Neural progenitor cell (in vitro differentiated cells): ENCODE measurements at regions not wholly inside any gene's neighbourhood (a gene's known extent, or its start where the extent isn't known, plus 50 kb on each side); places are given as distances from the start of the nearest gene placed in this dataset.

Experiments used
- DNase-seq: peaks from one replicate; pipeline ENCODE4 v3.0.0-alpha.2; 2016; ENCODE audit warnings: low spot score
- H2AFZ ChIP-seq: fragments of 200-600 bp; sonication (generic); replicated peaks from 2 replicates; pipeline ENCODE4 v1.6.1; 2016; ENCODE audit warnings: antibody characterized with exemption
- H3F3A ChIP-seq: fragments of 200-600 bp; sonication (generic); 2 replicates; pipeline ENCODE4 v1.6.1; 2016; ENCODE audit warnings: antibody characterized with exemption, low read depth
- H3K27ac ChIP-seq: fragments of 200-600 bp; sonication (generic); 2 replicates; pipeline ENCODE4 v1.5.1; 2016; ENCODE audit warnings: mild to moderate bottlenecking
- H3K27me3 ChIP-seq: fragments of 200-600 bp; sonication (generic); 2 replicates; pipeline ENCODE4 v1.6.1; 2016; ENCODE audit warnings: mild to moderate bottlenecking, moderate library complexity
- H3K36me3 ChIP-seq: fragments of 200-600 bp; sonication (generic); 2 replicates; pipeline ENCODE4 v1.5.1; 2016
- H3K4me1 ChIP-seq: fragments of 200-600 bp; sonication (generic); 2 replicates; pipeline ENCODE4 v1.6.1; 2016; ENCODE audit warnings: mixed run types
- H3K4me2 ChIP-seq: fragments of 200-600 bp; sonication (generic); 2 replicates; pipeline ENCODE4 v1.6.1; 2016
- H3K4me3 ChIP-seq: fragments of 200-600 bp; sonication (generic); 2 replicates; pipeline ENCODE4 v1.5.1; 2016
- H3K79me2 ChIP-seq: fragments of 200-600 bp; sonication (generic); 2 replicates; pipeline ENCODE4 v1.6.1; 2016; ENCODE audit warnings: low read depth
- H3K9ac ChIP-seq: fragments of 200-600 bp; sonication (generic); 2 replicates; pipeline ENCODE4 v1.6.1; 2016
- H3K9me3 ChIP-seq: fragments of 200-600 bp; sonication (generic); 2 replicates; pipeline ENCODE4 v1.5.1; 2016; ENCODE audit warnings: low read depth
- H4K20me1 ChIP-seq: fragments of 200-600 bp; sonication (generic); 2 replicates; pipeline ENCODE4 v1.6.1; 2016; ENCODE audit warnings: low read depth
- H3K27ac Mint-ChIP-seq: 3 replicates; pipeline ENCODE4 v1.8.0; 2021; ENCODE audit warnings: mixed read lengths
- H3K27me3 Mint-ChIP-seq: 2 replicates; pipeline ENCODE4 v1.8.0; 2022; ENCODE audit warnings: low read depth, mild to moderate bottlenecking, inconsistent platforms, moderate library complexity, mixed read lengths; ENCODE audit not compliant: insufficient read depth
- H3K36me3 Mint-ChIP-seq: 3 replicates; pipeline ENCODE4 v1.8.0; 2021; ENCODE audit warnings: mixed read lengths
- H3K4me1 Mint-ChIP-seq: 3 replicates; pipeline ENCODE4 v1.8.0; 2021; ENCODE audit warnings: mixed read lengths
- H3K4me3 Mint-ChIP-seq: 3 replicates; pipeline ENCODE4 v1.8.0; 2021; ENCODE audit warnings: mild to moderate bottlenecking, moderate library complexity, mixed read lengths
- H3K9me3 Mint-ChIP-seq: 3 replicates; pipeline ENCODE4 v1.8.0; 2020; ENCODE audit warnings: mixed read lengths
- CTCF ChIP-seq: fragments of 200-600 bp; sonication (generic); IDR thresholded peaks from 2 replicates; pipeline ENCODE4 v1.5.1; 2017; ENCODE audit warnings: antibody characterized with exemption, mild to moderate bottlenecking
- EZH2 ChIP-seq: fragments of 200-600 bp; sonication (generic); IDR thresholded peaks from 2 replicates; pipeline ENCODE4 v1.6.1; 2017; ENCODE audit warnings: antibody characterized with exemption, mild to moderate bottlenecking, moderate library complexity
- EZH2phosphoT487 ChIP-seq: fragments of 200-600 bp; sonication (generic); IDR thresholded peaks from 2 replicates; pipeline ENCODE4 v1.6.1; 2017; ENCODE audit warnings: antibody characterized with exemption

GRCh38 chr4:137968956-137969678 is 273.0 kb downstream of the SLC7A11 start:
- no peak overlapping the region for H3K27ac ChIP-seq
- no peak overlapping the region for H3K4me3 ChIP-seq
- Mint-ChIP-seq H3K27ac (no peak overlapping the region), H3K4me3 (no peak overlapping the region), H3K36me3 (no peaks in the 10 kb centered on the region), H3K4me1 (no peaks in the 10 kb centered on the region), H3K9me3 (peaks cover 4% of the 10 kb centered on the region), H3K27me3 (no peaks in the 10 kb centered on the region)
- no peak overlapping the region for H3K4me2 ChIP-seq
- no peaks in the 10 kb centered on the region for H3K79me2 ChIP-seq
- no peaks in the 10 kb centered on the region for H3K4me1 ChIP-seq
- no peaks in the 10 kb centered on the region for H3K27me3 ChIP-seq
- no peaks in the 10 kb centered on the region for H3K9me3 ChIP-seq
- TF ChIP-seq EZH2 (no peak), CTCF (no peak), EZH2phosphoT487 (no peak)
- no peaks in the 10 kb centered on the region for H3K36me3 ChIP-seq
- no peak overlapping the region for H2AFZ ChIP-seq
- H4K20me1 ChIP-seq, result no peaks in the 10 kb centered on the region
- DNase-seq, result no peak
- H3K9ac ChIP-seq, result no peak overlapping the region
- H3F3A ChIP-seq, result no peaks in the 10 kb centered on the region

GRCh38 chr4:137967480-137968190 is 274.5 kb downstream of the SLC7A11 start:
- H3K27ac Mint-ChIP-seq, result no peak overlapping the region
- H3K4me1 Mint-ChIP-seq, result no peaks in the 10 kb centered on the region
- Histone ChIP-seq H3K36me3 (no peaks in the 10 kb centered on the region), H3K27ac (no peak overlapping the region), H3F3A (no peaks in the 10 kb centered on the region), H2AFZ (no peak overlapping the region), H3K9me3 (no peaks in the 10 kb centered on the region), H3K27me3 (no peaks in the 10 kb centered on the region), H3K4me1 (no peaks in the 10 kb centered on the region), H3K79me2 (no peaks in the 10 kb centered on the region), H3K4me2 (no peak overlapping the region), H4K20me1 (no peaks in the 10 kb centered on the region), H3K4me3 (no peak overlapping the region), H3K9ac (no peak overlapping the region)
- no peak overlapping the region for H3K4me3 Mint-ChIP-seq
- no peaks in the 10 kb centered on the region for H3K36me3 Mint-ChIP-seq
- H3K9me3 Mint-ChIP-seq, result peaks cover 4% of the 10 kb centered on the region
- H3K27me3 Mint-ChIP-seq, result no peaks in the 10 kb centered on the region
- TF ChIP-seq EZH2phosphoT487 (no peak), CTCF (no peak), EZH2 (no peak)
- no peak for DNase-seq

- Histone ChIP-seq H4K20me1 (no peaks in the 10 kb centered on the region), H3K27ac (no peak overlapping the region), H3K4me3 (no peak overlapping the region), H3K36me3 (no peaks in the 10 kb centered on the region), H3K4me1 (no peaks in the 10 kb centered on the region), H3K27me3 (no peaks in the 10 kb centered on the region), H2AFZ (no peak overlapping the region), H3K9ac (no peak overlapping the region), H3K4me2 (no peak overlapping the region), H3K9me3 (no peaks in the 10 kb centered on the region), H3K79me2 (no peaks in the 10 kb centered on the region), H3F3A (no peaks in the 10 kb centered on the region)
- DNase-seq, result no peak
- H3K4me3 Mint-ChIP-seq, result no peak overlapping the region
- no peak overlapping the region for H3K27ac Mint-ChIP-seq
- H3K36me3 Mint-ChIP-seq, result no peaks in the 10 kb centered on the region
- no peaks in the 10 kb centered on the region for H3K27me3 Mint-ChIP-seq
- peaks cover 4% of the 10 kb centered on the region for H3K9me3 Mint-ChIP-seq
- no peaks in the 10 kb centered on the region for H3K4me1 Mint-ChIP-seq
- TF ChIP-seq CTCF, result no peak
- TF ChIP-seq EZH2phosphoT487, result no peak
- TF ChIP-seq EZH2, result no peak
These were observed 275.6 kb downstream of the SLC7A11 start for GRCh38 chr4:137966504-137966903.
